Putamen (tissue), 1 donor: ENCODE measurements at regions not wholly inside any gene's neighbourhood (a gene's known extent, or its start where the extent isn't known, plus 50 kb on each side); places are given as distances from the start of the nearest gene placed in this dataset.

ENCODE experiments used
- DNase-seq: peaks from one replicate; pipeline ENCODE4 v3.0.0-alpha.2; 2016; ENCODE audit warnings: low spot score

DNA sequence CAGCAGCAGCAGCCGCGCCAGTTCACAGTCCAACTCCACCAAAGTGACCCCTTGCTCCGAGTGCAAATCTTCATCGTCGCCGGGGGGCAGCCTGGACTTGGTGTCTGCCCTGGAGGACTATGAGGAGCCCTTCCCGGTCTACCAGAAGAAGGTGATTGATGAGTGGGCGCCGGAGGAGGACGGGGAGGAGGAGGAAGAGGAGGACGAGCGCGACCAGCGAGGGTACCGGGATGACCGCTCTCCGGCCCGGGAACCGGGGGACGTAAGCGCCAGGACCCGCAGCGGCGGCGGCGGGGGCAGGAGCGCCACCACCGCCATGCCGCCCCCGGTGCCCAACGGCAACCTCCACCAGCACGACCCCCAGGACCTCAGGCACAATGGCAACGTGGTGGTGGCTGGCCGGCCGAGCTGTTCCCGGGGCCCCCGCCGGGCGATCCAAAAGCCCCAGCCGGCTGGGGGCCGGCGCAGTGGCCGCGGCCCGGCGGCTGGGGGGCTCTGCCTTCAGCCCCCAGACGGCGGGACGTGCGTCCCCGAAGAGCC is 224.1 kb upstream of the IL12A start:
- DNase-seq: no peak

DNA sequence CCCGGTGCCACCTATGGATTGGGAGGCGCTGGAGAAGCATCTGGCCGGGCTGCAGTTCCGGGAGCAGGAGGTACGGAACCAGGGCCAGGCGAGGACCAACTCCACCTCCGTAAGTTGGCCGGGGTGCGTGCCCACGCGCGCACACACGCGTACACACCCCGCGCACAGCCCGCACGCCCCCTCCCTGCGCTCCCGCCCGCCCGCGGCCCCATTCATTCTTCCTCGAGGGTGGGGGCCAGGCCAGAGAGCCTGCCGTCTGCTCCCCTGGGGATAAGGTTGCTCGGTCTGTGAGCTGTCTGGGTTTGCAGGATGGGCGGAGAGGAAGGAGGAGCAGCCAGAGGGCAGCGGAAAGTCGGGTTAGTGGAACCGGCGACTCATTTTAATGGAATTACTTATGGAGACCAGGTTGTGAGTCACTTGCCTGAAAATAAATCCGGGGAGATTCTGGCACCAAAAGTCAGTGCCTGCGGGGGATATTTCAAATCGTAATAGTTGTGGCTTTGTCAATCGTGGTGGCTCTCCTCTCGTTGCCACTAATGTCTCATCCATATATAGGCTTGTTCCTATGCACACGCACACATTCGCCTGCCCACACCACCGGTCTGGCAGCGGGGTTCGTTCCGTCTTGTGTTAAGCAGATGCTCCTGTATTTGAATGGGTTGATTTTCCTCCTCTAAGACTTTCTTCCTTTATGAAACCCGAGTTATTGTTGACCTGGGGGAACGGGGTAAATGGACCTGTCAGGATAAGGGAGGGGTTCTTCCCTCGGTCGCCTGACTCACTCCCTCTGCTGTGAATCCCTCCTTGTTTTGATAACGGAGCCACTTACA is 223.4 kb upstream of the IL12A start:
- no peak for DNase-seq

DNA sequence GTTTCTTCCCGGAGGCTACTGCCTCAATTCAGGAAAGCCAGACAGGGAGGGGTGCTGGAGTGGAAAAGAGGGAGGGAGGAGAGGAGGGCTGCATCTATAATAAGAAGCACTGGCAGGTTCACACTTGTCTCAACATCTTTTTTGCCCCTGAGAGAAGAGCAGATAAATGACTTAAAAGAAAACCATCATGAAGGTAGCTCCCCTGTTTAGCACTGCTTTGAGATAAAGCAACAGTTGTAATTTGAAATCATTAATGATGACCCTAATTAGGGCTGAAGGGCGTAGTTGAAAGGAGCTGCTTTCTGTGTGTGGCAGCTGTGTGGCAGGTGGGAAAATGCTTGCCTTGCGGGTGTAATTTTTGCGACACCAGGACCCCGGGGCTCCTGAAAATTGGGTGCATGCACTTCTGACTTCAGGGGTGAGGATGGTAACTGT is 222.8 kb upstream of the IL12A start:
- DNase-seq: no peak

DNA sequence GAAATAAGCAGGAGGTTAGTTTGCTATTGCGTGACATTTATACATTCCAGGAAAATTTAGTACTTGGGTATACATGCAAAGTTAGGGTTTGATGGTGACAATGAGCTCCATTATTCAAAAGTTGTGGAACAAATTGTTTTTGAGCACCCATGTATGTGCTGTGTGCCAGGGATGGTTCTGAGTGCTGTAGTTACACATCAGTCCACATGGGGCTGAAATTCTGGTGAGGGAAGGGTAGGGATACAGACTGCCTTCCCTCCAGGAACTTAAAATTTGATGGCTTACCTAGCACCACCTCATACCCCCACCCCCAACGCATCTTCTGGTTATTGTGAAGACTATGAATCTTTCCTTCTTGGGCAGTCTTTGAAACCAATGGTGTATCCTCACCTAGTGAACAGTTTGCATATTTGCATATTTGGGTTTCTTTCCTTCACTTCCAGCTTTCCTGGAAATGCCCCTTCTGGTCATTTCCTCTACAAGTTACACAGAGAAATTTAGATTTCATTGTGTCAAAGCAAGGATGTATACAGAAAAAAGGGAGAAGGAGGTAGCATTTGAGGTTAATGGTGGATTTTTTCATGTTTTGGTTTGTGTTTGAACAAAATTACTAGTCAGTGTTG is 222.0 kb upstream of the IL12A start:
- no peak for DNase-seq

DNA sequence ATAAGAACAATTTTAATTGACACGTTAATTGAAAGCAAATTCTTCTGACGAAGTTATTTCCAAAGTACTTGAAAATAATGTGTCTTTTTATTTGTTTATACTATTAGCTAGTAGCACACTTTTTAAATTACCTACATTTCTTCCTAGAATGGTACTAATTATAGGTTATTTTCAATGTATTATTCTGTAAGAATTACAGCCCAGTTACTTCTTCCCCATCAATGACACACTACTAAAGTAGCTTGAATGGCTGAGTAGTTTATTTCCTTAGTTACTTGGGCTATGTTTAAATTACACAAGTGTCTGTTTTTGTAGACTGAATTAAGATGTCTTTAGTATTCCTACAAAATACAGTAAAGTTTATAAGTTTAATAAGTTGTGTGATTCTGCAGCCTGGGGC is 217.6 kb upstream of the IL12A start:
- no peak for DNase-seq

DNA sequence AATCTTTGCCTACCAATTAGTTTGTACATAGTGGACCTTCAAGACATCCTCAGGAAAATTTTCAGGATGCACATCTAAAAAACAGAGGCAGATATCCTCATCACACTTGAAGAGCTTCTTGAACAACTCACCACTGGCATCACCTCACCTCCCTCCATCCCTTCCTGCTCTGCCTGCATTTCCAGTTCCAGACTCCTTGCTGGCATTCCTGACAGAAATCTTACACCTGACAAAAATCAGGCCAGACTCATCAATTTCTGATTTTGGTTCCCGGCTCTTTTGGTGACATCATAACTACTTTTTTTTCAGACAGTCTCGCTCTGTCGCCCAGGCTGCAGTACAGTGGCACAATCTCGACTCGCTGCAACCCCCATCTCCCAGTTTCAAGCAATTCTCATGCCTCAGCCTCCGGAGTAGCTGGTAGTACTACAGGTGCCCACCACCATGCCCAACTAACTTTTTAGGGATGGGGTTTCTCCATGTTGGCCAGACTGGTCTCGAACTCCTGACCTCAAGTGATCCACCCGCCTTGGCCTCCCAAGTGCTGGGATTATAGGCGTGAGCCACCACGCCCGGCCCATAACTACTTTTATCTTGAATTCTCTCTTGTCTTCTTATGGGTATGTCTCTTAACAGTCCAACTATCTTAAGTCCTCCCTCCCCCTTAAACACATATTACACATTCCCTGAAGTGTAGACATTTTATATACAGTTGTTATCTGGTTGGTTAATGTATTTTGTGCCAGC is 216.6 kb upstream of the IL12A start:
- no peak for DNase-seq

DNA sequence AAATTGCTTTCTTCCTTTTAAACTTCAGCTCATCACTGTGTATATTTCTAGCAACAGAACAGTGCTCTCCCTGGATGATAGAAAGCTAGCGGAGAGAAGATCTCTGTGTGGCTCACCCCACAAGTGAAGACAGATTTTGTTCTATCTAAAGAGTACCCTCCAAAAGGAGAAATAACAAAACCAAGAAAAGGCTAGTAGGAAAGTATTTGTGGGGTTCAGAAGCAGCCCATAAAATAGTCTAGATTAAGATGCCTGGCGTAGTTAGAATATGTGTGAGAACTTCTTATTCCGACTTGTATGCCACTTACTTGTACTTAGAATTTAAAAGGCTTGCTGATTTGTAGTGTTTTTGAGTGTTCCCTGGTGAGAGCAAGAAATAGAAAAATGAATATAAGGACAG is 214.9 kb upstream of the IL12A start:
- no peak for DNase-seq

DNA sequence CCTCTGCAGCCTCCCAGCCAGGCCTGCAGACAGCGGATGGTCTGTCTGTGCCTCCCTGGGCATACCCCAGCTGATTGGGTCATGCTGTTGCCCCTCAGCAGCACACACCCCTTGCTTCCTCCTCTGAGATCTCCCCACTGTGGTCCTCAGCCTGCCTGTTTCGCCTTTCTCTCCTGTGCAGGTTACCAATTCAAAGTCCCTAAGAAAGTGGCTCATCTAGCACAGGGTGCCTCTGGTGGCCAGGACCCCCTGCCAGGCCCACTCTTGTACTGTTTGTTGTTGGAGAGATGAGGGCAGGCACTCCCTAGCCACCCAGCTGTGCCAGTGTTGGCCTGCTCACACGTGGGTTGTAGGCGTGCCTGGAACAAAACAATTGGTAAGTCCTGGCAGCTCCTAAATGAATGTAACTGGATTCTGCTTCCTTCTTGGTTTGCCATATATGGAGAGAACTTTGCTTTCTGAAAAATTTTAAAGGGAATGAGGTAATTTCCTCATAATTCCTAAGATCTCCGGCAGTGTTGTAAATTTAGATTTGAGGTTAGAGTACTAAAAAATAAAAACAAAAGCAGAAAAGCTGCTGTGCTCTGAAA is 213.2 kb upstream of the IL12A start:
- DNase-seq: peak; percentile 92

DNA sequence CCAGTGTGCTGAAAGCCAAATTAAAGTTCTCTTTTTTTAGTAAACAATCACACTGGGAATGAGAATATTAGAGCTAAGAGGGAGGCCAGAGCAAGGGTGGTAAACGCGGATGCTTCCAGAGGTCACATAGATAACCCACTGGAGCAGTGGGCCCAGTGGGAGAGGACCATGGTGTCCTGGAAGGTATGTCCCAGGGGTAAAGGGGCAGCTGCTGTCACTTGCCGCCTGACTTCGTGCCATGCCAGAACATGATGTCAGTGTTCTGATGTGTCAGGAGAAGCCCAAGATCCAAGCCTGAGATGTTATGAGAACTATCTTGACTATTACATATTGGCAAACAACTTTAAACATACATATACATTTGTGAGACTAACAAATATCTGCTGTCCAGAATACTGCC is 211.9 kb upstream of the IL12A start:
- no peak for DNase-seq

DNA sequence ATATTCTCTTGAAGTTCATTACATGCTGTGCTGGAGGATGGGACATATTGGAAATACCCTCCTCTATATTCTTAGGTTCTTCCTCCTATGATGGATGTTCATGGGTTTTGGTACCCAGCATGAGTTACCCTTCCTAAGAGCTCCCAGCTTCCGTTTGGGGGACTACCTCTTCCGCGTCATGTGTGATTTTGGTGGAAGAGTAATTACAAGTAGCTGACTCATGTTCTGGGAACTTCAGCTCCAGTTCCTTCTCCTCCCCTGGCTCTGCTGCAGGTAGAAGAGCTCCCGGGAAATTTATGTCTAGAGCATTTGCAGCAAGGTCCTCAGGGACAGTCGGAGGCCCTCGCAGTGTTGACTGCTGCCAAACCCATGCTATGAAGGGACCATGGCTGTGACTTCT is 208.8 kb upstream of the IL12A start:
- no peak for DNase-seq

DNA sequence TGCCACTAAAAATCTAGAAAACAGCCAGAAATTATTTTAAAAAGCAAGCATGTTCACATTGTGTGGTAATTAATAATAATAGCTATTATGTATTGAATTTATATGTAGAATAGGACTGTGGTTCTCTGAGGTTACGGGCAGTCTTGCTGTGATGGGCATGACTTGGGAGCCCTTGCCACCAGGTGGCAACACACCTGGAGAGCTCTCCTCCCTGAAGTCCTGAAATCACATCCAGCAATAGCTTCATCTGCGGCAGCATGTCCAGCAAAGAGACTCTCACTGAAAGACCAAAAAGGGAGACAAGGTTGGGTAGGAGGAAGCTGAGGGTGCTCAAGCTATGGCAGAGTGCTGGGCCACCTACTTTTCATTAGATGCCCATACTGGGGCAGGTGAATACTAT is 206.8 kb upstream of the IL12A start:
- no peak for DNase-seq

DNA sequence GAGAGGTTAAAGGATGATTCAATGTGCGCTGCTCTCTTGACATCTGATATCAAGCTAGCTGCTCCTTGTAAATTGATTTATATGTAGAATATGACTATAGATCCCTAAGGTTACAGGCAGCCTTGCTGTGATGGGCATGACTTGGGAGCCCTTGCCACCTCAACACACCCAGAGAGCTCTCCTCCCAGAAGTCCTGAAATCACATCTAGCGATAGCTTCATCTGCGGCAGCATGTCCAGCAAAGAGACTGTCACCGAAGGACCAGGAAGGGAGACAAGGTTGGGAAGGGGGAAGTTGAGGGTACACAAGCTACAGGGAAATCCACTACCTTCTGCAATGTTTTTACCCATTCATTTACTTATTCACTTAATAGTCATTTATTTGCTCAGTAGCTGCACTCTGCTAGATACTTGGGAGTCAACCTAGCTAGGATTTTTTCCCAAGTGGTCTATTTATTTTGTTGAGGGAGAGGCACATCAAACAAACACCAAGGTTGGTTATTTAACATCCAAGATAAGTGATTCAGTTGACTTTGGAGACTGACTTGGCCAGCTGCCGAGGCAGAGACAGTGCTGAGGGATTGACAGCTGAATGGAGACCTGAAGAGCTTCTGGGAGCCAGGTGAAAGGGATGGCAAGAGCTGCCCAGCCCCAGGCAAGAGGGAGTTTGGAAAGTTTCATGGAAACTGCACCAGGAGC is 205.8 kb upstream of the IL12A start:
- no peak for DNase-seq

DNA sequence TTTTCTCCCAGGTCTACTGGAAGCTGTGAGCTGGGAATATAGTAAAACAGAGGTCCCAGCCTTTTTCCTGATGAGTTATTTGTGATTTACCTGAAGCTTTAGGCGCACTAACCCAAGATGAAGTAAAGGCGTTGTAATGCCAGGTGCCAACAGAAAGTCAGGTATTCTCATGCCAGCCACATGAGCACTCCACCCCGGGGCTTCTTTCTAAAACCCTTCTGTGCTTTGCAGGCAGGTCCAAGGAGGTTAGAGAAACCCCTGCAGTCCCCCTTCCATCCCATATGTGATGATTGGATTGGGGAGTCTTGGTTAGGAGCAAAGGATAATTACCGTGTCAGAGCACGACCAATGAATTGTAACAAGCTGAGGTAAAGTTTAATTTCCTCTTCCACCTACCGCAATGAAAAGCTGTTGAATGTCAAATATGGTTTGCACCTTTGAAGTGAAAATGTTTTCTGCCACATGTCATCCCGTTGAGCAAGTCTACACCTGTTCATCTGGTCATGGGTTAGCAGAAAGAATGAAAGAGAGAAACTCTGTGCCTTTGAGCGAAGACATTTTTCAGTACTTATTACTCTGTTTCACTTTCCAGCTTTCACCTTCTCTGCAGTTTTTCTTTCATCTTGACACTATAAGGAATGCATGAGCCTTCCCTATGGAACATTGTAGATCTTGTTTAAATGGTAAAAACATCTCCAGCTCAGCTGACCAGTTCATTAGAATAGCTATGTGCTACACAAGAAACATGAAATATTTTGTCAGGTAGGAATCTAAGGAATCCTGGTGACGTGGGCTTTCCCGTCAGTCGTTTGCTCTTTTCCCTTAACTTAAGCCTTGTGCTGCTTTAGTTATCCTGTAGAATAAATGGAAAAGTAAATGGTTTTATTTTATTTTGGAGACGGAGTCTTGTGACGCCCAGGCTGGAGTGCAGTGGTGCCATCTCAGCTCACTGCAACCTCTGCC is 204.6 kb upstream of the IL12A start:
- DNase-seq: no peak

DNA sequence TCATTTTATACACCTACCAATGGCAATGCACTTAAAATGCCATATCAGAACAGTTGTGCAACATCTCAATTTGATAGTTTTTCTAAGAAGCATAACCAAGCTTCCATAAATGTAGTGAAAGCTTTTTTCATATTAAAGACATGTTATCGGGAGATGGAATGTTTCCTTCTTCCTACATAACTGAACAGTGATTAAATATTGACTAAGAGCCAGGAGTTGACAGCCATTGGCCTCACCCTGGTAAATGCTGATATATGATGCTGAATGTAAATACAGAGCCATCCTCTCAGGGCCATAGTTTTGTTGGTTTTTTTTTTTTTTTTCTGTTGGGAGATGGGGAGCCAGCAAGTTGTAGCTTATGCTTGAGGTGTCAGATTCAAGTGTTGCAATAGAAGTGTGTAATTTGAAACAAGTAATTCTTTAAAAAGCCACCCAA is 203.3 kb upstream of the IL12A start:
- no peak for DNase-seq

DNA sequence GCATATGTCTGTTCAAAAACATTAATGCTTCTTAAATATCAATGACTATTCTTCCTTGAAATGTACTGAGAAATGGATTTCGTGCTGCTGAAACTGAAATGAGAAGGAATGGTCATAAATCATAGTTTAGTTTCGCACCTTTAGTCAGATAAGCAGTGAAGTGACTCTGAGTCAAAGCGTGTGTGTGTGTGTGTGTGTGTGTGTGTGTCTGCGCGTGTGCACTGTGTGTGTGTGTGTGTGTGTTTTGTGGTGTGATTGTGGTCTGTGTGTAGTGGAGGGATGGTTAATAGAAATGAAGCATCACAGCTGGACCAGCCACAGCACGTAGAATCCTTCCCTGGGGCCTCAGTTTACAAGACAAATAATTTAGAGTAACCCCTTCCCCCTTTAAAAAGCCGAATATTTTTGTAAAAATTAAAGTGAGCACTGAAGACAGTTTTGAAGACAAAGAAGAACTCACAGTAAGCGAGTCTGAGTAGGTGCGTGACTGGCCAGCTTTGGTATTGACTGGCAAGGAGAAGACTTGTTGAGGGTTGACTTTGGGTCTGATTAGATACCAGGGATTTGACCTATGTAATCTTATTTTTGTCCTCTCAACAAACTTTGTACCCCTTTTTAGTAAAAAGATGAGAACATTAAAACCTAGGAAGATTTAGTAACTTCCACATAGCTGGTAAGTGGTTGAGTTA is 202.0 kb upstream of the IL12A start:
- no peak for DNase-seq

DNA sequence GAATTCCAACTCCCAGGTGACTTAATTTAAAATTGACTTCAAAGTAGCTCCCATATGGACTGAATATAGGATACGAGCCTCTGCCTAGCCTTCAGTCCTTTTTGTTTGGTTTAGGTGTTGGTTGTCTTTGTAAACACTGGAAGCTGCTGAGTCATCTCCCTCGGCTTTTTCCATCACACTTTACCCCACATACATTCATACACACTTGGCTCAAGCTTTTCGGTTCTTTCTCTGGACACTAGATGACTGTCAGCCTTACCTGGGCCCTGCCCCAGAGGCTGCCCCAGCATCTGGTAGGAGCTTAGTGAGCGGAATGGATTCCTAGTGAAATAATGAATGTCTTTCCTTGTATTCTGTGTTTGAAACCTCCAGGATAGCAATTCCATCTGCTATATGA is 201.5 kb upstream of the IL12A start:
- DNase-seq: no peak

DNA sequence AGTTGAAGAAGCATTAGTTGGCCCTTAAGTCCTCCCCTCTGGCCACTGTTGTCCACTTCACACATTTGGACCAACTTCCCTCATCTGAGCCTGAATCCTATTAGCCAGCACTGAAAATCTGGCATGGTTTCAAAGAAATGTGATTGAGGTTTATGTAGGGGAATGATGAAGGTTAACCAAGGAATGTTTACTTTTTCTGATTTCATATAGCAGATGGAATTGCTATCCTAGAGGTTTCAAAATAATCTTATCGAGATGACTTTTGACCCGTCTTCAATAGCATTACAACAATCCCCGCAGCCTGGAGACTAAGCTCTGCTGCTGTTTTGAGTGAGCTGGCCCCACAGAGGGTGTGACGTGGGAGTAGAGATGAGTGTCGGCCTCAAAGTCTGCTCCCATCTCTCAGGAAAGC is 200.8 kb upstream of the IL12A start:
- DNase-seq: no peak

DNA sequence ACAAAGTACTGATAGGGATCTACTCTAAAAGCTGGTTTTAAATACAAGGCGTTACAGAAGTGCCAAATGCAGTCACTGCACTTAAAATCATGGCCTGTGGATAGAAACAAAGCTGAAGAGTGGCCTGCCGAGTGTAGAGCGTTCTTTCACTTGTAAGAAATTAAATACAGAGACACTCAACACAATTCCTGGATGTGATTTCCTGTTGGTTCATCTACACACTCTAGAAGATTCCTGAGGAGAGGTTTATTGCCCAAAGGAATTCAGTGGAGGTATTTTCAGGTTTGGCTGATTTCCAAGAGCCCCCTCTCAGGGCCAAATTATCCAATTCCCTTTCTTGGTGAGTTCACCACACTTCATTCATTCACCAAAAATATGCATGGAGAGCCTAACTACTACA is 200.3 kb upstream of the IL12A start:
- no peak for DNase-seq

DNA sequence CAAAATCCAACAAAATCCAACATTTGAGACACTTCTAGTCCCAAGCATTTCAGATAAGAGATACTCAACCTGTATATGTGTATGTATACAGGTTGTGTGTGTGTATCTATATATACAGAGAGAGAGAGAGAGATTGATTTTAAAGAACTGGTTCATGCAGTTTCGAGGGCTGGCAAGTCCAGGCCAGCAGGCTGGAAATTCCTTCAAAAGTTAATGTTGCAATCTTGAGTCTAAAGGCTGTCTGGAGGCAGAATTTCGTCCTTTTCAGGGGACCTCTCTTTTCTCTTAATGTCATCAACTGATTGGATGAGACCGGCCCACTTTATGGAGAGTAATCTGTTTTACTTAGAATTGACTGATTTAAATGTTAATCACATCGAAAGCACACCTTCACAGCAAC is 199.6 kb upstream of the IL12A start:
- DNase-seq: no peak
